ENCODE measurements at regions not wholly inside any gene's neighbourhood (a gene's known extent, or its start where the extent isn't known, plus 50 kb on each side); places are given as distances from the start of the nearest gene placed in this dataset.

DNA sequence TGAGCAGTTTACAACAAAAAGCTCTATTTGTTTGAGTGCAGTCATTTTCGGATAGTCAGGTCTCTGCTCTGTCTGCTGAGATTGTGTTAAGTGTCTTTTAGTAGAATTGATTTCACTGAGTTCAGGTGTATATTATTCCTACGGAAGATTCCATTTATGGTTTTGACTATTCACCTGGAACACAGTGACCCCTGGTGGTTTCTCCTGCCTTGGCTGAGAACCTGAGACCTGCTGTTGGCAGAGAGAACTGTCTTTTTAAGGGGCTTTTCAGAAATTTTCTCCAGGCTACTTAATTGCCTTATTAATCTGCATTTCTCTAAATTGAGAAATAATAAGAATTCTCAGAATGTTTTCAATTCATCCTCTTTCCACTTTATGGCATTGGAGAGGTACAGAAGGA is 508.0 kb downstream of the TBC1D32 start:
- intact Hi-C loops (cut with DNase I; ENCODE audit: low total_unique reads) = no loop called here
- 43 to 63% (median 55%) methylated on average over 2 of the region's 2 CpGs for WGBS, 5 donors
- H3K36me3 ChIP-seq = no peaks in the 10 kb centered on the region

GRCh38 chr6:120816794-120817193 is 517.5 kb downstream of the TBC1D32 start:
- peaks cover 0 to 18% (median 3%) of the 10 kb centered on the region in 8 donors for H3K9me3 ChIP-seq
- no peak overlapping the region for H3K27ac ChIP-seq
- H3K4me3 ChIP-seq = no peak overlapping the region
- no peaks in the 10 kb centered on the region for H3K36me3 ChIP-seq
- no peak for DNase-seq
- H3K4me1 ChIP-seq = no peaks in the 10 kb centered on the region
- intact Hi-C loops (cut with DNase I; ENCODE audit: low total_unique reads) = no loop called here
- H3K27me3 ChIP-seq (replicated peaks in 1 of 7) = no peaks in the 10 kb centered on the region
- no peak for TF ChIP-seq POLR2AphosphoS5 (IDR thresholded peaks at IDR 0.05)
- TF ChIP-seq POLR2A (IDR thresholded peaks at IDR 0.05) = no peak
- TF ChIP-seq, protein P1, sequence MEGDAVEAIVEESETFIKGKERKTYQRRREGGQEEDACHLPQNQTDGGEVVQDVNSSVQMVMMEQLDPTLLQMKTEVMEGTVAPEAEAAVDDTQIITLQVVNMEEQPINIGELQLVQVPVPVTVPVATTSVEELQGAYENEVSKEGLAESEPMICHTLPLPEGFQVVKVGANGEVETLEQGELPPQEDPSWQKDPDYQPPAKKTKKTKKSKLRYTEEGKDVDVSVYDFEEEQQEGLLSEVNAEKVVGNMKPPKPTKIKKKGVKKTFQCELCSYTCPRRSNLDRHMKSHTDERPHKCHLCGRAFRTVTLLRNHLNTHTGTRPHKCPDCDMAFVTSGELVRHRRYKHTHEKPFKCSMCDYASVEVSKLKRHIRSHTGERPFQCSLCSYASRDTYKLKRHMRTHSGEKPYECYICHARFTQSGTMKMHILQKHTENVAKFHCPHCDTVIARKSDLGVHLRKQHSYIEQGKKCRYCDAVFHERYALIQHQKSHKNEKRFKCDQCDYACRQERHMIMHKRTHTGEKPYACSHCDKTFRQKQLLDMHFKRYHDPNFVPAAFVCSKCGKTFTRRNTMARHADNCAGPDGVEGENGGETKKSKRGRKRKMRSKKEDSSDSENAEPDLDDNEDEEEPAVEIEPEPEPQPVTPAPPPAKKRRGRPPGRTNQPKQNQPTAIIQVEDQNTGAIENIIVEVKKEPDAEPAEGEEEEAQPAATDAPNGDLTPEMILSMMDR (IDR thresholded peaks at IDR 0.05 in 8 of 11, conservative IDR thresholded peaks at IDR 0.05 in 3 of 11) = no peak

More for the DNA sequence above, 508.0 kb downstream of the TBC1D32 start:
- no peak for TF ChIP-seq POLR2A (IDR thresholded peaks at IDR 0.05)
- no peak for TF ChIP-seq POLR2AphosphoS5 (IDR thresholded peaks at IDR 0.05)
- TF ChIP-seq, protein P1 (IDR thresholded peaks at IDR 0.05 in 8 of 11, conservative IDR thresholded peaks at IDR 0.05 in 3 of 11) = peak in 7 of 11 experiments; percentile 25 to 61 (median 55)
- peaks cover 0 to 3% (median 0%) of the 10 kb centered on the region in 8 donors for H3K9me3 ChIP-seq
- no peaks in the 10 kb centered on the region for H3K4me1 ChIP-seq
- H3K27me3 ChIP-seq (replicated peaks in 1 of 7) = no peaks in the 10 kb centered on the region
- no peak overlapping the region for H3K4me3 ChIP-seq
- no peak overlapping the region for H3K27ac ChIP-seq
- no peak for DNase-seq

DNA sequence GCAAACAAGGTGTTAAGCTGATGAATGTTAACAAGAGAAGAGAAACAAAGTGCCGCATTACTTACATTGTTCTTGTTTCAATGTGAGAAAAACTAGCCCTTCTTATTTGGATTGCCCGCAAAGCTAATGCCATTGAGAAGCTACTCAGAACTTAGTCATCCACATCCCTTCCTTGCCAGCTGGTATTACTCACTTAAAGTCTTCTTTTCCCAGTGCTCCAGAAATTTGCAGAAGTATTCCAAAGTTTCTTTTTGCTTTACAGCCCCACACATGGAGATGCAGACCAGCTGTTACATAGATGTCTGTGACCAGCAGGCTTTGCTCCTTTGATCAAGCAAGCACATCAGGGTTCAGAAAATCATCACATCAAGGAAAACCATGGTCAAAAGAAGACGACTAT is 529.0 kb downstream of the TBC1D32 start:
- Histone ChIP-seq H3K36me3 (no peaks in the 10 kb centered on the region), H3K27ac (no peak overlapping the region), H3K9me3 (peaks cover 0 to 19% (median 7%) of the 10 kb centered on the region in 8 donors), H3K27me3 (replicated peaks in 1 of 7) (no peaks in the 10 kb centered on the region), H3K4me3 (no peak overlapping the region), H3K4me1 (no peaks in the 10 kb centered on the region)
- no peak for DNase-seq
- intact Hi-C loops (cut with DNase I; ENCODE audit: low total_unique reads) = no loop called here
- 66 to 84% (median 81%) methylated on average over 3 of the region's 3 CpGs for WGBS, 5 donors
- TF ChIP-seq POLR2AphosphoS5 (IDR thresholded peaks at IDR 0.05) (no peak), POLR2A (IDR thresholded peaks at IDR 0.05) (no peak)
- TF ChIP-seq, protein P1 (IDR thresholded peaks at IDR 0.05 in 8 of 11, conservative IDR thresholded peaks at IDR 0.05 in 3 of 11) = no peak

- Histone ChIP-seq H3K4me3 (no peak overlapping the region), H3K4me1 (no peaks in the 10 kb centered on the region), H3K9me3 (peaks cover 0 to 19% (median 7%) of the 10 kb centered on the region in 8 donors), H3K36me3 (no peaks in the 10 kb centered on the region), H3K27me3 (replicated peaks in 1 of 7) (no peaks in the 10 kb centered on the region), H3K27ac (no peak overlapping the region)
- no peak for DNase-seq
- WGBS, 5 donors = 72 to 93% (median 88%) methylated on average over 2 of the region's 2 CpGs
- TF ChIP-seq POLR2A (IDR thresholded peaks at IDR 0.05) (no peak), POLR2AphosphoS5 (IDR thresholded peaks at IDR 0.05) (no peak)
- TF ChIP-seq, protein P1 (IDR thresholded peaks at IDR 0.05 in 8 of 11, conservative IDR thresholded peaks at IDR 0.05 in 3 of 11) = no peak
- intact Hi-C loops (cut with DNase I; ENCODE audit: low total_unique reads) = no loop called here
Observed at GRCh38 chr6:120804612-120805011, 529.7 kb downstream of the TBC1D32 start.

Data from spleen (tissue), 11 donors.